ENCODE measurements at regions not wholly inside any gene's neighbourhood (a gene's known extent, or its start where the extent isn't known, plus 50 kb on each side); places are given as distances from the start of the nearest gene placed in this dataset.

DNA sequence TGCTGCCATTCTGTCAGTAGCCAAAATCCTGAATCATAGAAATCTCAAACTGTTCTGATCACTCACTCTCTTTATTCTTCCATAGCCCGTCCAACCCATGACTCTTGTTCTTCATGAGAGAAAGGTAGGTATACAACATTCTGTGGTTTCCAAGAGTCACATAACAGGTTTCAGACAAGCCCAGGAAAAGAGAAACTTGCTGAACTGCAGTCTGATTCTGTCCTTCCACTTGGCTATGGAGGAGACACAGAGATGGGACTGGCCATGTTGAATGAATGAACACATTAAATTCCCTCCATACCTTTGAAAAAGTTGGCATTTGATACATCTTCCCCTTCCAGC lies 880.2 kb upstream of the CELF4 start:
- no peak for DNase-seq (ENCODE audit: low read depth in 3 of 3)

DNA sequence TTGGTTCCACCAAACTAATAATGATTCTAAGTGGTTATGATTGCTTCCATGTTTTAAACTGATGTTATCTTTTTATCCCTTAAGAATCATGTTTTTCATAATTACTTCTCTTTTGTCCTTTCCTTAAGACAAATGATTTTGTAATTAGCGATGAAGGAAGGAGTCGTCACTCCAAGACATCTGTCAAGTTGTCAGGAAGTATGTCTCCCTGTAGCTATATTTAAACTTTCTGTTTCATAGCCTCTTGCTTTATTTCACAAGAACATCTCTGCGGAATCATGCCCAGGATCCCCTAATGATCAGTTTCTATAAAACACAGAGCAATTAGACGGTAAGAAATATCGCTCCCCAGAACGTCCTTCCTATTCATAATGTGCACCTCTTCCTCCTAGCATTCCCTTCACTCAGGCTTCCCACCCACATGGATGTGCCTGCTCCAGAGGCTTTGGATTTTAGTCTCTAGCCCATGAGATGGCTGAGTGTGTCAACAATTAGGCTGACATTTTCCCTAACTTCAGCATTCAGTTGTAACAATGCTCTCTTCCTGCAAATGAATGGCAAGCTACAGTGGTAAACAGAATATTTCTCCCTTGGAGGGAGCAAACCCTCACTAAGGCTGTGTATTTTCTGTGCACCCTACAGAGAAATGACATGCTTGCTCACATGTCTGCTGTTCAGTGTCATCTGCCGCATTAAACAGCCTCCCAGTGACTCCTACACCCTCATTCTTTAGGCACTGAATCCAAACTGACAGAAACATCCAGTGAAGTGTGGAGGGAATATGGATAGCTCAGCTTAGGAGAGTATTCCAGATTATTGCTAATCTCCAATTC lies 879.6 kb upstream of the CELF4 start:
- DNase-seq (ENCODE audit: low read depth in 3 of 3): no peak

DNA sequence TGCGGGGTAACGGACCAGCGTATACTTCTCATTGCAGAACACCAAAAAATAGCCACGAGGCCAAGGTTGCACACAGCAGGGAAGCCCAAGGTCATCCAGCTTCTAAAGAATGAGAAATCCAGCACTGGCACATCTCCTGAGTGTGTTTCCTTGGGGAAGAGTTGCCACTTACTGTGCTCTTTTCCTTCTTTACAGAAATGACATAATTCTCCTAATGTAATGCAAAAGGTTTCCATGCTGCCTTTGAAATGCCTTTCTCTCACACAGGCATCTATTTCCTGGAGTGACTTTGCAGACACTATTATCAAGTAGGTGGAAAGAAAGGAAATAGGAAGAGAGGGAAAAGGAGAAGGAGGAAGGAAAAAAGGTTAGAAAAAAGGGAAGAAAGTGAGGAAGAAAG lies 862.1 kb upstream of the CELF4 start:
- DNase-seq (ENCODE audit: low read depth in 3 of 3): no peak

DNA sequence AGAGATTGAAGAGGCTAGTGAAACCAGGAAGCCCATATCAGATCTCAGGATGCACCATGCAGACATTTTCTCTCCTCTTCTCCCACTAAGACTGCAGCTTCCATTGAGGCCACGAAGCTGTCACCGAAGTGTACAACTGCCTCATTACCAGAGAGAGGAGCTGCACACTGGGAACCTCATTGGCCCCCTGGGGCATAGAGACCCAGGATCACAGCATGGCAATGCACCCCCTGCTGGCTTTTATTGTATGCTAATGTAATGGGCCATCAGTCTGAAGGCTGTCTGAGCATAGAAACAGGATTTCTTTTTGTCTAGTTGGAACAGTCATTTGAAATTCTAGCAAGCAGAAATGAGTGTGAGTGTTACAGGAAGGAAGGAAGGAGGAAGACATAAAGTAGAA lies 861.6 kb upstream of the CELF4 start:
- DNase-seq (ENCODE audit: low read depth in 3 of 3): no peak

DNA sequence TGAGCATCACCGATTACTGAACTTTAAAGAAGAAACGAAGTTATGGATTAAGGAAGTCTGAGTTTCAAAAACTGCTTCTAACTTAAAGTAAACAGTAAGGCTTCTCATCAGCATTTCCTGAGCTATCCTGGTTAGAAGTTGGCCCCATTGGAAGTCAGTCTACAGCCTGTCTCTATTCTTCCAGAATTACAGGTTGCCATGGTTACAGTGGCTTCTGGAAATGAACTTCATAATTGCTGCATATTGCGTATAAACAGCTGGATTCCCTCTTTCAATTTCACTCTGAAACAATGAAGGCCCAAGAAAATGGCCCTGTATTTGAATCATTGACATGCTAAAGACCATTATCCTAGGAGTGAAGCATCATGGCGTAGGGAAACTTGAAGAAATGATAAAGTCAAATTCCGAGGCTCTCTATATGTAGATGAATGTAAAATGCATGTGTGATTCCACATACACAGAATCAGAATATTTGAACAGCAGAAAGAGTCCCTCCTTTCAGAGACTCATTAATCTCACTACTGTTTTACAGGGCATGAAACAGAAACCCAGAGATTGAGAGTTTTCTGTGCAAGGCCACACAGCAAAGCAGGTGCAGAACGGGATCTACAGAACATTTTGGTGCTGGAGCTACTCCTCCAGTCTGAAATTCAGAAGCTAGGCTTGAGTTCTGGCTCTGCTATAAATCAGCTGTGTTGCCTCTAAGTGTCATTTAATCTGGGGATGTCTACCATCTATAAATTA lies 856.4 kb upstream of the CELF4 start:
- DNase-seq (ENCODE audit: low read depth in 3 of 3): no peak

DNA sequence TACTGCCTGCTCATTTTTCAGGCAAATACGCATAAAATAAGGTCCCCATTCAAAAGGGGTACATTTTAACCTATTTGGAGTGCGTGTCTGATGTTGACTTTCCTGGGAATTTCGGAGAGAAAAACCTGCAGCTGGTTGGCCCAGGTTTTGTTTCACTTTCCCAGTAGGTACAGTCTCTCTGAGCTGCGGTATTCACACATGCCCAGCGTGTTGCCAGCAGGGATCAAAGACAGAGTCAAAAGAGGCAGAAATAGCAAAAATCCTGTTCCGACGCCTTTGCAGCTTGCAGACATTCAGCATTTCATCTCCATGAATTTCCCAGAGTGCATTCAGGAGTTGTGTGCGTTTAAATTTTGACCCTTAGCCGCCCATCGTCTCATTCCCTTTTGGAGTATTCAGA lies 855.4 kb upstream of the CELF4 start:
- DNase-seq (ENCODE audit: low read depth in 3 of 3): no peak

DNA sequence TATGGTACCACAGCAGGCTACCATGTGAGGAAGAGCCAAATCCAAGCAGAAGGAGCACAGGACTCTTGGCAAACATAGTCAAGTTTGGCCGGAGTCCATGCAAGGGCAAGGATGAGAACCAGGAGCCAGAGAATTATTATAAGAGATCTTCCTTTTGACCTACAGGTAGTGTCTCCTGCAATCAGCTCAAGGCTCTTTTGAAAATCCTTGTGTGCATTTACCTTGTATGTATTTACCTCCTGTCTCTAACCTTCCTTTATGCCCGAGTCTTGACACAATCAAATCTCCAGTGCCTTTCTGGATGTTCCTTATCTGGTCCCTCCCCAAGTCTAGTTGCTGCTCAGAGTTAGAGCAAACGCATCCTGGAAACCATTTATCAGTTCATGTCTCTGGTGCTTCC lies 855.0 kb upstream of the CELF4 start:
- no peak for DNase-seq (ENCODE audit: low read depth in 3 of 3)

DNA sequence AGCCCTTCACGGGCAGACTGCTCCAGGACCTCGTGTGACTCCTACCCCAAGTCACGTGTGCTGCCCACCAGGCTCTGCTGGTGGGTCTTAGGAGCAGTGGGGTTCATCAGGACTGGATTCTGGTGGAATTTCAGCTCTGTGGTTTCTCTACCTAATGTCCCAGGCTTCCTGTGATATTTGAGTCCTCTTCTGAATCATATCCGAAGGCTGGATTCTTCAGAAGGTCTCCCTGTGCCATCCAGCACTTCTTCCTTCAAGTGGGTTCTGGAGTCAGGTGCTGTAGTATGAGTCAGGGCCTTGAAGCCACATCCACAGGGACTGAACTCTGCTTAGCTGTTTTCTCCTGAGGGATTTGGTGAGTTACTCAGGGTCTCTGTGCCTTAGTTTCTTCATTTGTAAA lies 850.2 kb upstream of the CELF4 start:
- no peak for DNase-seq (ENCODE audit: low read depth in 3 of 3)

DNA sequence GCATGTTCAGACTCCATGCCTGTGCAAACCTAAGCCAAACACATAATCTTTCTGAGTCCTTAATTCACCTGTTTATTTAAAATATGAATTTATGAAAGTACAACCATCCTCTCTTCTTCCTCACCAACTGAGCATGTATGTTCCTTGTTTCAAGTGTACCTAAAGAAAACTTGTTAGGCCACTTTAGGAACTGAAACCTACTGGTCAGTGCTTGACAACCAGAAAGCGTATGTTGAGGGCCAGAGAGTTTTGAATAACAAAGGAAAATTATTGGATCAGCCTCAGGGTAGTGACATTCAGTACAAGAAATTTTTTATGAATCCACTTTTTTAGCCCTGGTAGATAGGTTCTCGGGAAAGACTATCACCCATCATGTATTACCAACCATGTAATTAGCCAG lies 847.6 kb upstream of the CELF4 start:
- no peak for DNase-seq (ENCODE audit: low read depth in 3 of 3)

DNA sequence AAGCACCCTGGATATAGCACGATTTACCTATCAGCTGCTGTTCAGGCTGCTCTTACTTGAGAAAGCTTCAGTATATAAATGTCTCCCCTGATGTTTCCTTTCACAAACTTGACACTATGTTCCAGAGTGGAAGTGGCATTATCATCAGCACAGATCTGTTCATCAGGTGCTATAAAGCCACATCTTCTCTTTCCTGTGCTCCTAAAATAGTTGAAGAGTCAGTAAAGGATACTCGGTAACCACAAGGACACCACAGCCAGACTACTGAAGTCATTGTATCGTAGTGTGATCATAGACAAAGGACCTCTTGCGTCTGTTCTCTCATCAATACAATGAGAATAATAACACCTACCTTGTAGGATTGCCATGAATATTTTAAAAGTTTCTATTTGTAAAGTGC lies 841.0 kb upstream of the CELF4 start:
- DNase-seq (ENCODE audit: low read depth in 3 of 3): no peak

DNA sequence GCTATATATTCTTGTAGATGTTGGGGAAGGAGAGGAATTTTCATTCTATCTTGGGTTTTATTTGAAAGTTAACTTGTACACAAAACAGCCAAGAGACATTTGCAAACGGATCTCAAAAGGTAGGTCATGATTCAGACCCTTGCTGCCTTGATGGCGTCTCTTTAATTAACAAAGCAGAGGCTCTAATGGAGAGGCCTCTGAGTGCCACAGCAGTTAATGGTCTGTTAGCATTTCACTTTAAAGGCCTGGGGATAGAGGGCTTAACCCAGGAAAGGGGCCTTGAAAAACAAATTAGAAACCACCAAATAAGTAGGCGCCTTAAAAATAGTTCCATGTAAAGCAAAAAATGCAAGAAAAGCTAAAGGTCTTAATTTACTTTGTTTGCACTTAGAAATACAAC lies 836.9 kb upstream of the CELF4 start:
- DNase-seq (ENCODE audit: low read depth in 3 of 3): no peak

DNA sequence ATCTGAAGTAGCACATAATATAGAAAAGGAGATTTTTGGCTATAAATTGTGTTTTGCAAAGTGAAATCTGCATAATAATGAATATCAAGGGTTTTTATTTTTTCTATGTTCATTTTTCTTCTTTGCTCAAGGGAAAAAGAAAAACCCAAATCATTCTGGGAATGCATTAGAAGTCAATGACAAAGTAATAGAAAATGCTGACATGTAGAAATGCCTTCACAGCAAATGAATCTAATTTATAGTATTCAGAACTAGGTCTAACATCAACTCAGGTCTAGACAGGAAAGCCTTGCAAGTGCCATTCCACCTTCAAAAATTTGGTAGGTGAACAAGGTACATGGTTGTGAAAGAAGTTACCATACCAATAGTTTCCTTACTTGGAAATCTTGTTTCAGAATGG lies 831.5 kb upstream of the CELF4 start:
- DNase-seq (ENCODE audit: low read depth in 3 of 3): no peak

DNA sequence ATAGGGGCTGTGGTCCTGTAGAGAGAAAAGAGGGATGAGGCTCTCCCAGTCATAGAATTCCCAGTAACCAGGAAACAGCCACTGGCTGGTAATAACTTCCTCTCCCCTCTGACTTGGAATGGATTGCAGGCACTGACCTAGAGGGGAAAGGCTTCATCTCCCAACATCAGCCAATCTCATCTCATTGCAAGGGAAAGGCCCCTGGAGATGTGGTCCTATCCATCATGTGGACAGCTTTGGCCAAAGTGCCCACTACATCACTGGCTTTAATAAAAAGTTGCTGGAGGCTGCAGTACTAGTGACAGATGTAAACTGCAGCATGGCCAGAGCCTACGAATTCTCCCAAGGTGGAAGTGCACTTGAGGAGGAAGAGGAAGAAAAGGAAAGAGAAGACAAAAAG lies 820.5 kb upstream of the CELF4 start:
- no peak for DNase-seq (ENCODE audit: low read depth in 3 of 3)

DNA sequence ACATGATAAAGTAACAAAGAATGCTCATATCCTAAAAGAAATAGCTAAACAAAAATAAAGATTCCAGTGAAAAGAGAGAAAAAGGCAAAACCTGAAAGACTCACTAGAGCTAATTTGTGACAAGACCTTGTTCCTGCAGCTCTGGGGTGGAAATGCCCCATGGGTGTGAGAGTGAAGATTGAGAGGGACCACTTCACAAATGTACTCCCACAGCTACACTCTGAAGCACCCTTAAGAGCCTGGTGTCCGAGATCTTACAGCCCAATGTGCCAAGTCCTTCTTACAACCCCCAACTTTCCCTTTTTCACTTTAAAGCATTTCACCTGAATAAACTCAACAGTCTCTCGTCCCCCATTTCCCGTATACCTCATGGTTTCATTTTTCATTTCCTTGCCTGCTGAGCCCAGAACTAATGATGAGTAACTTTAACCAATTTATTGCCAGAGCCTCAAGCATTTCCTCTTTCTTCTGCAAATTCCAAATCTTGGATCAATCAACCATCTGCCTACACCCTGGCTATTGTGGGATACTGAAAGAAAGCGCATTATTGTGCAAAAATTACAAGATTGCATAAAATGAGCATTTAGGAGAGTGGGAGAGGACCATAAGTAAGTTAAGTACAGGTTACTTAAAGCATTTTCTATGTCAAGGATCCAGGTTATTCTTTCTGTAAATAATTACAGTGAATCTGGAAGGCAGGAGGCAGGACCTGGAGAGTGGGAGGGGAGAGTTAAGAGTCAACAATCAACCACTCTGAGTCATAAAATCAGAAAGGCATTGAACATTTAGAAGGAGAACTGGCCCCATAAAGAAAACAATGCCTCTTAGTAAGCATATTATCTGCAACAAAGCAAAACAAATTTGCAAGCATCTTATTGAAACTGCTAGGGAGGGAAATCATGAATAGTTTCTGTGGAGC lies 804.4 kb upstream of the CELF4 start:
- DNase-seq (ENCODE audit: low read depth in 3 of 3): no peak

DNA sequence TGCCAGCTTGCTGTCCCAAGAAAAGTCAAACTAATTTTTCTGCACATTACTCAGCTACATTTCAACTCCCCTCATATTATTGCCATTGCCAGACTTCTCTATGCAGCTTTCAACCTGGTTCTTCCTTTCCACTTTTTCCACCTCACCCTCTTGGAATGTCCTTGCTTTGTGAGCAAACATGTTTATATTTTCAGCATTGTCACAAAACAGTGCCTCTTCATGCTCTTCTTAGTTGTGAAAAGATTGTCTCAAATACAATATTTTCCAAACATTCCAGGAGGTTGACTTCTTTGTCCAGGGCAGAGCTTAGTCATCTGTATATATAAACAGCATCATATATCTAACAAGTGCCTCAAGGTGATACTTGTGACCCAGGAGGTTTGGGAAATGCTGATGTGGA lies 803.3 kb upstream of the CELF4 start:
- DNase-seq (ENCODE audit: low read depth in 3 of 3): no peak

DNA sequence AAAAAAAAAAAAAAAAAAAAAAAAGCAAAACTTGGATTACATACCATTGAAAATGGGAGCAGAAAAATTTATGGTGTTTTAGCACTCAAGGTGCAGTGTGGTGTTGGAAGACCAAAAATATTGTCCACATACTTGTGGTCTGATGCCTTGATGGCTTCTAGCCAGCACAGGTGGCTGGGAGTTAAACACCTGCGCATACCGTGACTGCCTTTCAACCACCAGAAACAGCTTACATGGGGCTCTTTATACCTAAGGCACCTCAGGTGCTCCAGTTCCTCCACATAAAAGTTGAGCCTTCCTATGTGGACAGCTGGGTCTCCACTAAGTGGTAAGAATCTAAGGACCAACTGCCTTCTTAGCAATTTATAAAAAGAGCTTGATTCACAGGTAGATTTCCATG lies 802.6 kb upstream of the CELF4 start:
- no peak for DNase-seq (ENCODE audit: low read depth in 3 of 3)

DNA sequence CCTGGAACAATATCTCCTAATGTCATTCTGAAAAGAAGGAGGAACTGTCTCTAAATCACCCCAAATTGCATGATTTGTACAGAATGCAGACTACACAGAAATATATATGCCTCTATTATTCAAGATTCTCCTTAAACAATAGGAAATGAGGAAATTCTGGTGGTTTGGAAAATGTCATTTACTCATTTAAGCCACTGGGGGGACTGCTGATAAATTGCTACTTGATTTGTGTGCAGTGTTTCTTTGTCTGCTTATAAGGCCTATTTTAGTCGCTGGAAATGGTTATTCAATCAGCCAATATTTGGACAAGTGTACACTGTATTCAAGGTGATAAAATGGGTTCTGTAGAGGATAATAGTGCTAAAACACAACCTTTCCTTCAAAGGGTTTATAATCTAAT lies 801.9 kb upstream of the CELF4 start:
- no peak for DNase-seq (ENCODE audit: low read depth in 3 of 3)

DNA sequence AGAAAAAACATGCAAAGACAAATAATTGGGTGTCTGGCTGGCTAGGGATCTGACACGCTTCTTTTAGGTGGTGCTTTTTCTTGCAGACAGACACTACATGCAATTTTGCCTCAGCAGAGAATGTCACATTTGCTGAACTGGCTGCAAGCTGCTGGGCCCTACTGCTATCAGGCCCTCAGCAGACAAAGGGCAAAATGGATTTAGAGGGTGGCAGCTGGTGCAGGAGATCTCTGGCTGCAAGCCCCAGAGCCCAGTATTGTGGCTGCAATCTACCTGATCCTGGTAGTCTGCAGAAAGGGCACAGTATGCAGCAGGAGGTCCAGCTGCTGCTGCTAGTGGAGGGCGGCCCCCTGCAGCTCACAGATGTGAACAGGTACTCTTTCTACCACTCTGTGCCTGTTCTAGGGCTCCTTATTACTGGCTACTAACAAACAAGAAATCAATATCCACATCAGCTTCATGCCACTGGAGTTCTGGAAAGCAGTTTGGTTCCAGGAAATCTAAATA lies 796.7 kb upstream of the CELF4 start:
- DNase-seq (ENCODE audit: low read depth in 3 of 3): no peak

DNA sequence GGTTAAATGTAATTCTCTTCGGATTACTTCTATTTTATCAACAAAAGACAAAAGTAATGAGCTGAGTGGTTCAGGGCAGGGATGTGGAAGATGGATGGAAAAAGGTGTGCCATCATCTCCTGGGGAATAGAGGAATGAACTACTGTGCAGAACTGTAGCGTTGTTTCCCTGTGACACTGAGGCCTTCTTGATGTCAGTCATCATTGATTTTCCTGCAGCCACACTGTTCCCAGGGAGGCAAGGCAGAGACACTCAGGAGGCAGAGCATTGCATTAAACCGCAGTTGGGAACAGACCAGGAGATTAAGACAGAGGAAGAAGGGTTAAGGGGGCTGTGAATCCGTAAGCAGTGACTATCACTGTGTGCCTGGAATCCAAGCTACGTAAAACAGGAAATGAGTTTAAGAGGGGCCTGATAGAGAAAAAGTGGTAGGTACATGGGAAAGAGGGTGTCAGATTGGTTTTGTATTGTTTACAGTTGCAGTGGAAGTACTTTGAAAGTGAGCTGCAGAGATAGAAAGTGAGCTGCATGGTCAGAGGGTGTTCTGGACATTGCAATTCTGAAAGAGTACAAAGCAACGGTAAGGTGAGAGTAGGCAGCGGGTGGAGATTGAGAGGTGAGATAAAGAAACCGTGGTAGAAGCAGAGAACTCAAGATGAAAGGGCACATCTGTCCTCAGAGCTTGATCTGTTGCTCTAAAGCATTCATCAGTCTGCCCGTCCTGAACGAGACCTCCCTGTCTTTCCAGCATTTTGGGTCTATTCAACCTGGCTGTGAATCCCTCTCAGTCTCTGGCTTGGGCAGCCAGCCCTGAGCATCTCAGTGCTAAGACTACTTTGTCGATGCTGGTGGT lies 793.4 kb upstream of the CELF4 start:
- DNase-seq (ENCODE audit: low read depth in 3 of 3): no peak

DNA sequence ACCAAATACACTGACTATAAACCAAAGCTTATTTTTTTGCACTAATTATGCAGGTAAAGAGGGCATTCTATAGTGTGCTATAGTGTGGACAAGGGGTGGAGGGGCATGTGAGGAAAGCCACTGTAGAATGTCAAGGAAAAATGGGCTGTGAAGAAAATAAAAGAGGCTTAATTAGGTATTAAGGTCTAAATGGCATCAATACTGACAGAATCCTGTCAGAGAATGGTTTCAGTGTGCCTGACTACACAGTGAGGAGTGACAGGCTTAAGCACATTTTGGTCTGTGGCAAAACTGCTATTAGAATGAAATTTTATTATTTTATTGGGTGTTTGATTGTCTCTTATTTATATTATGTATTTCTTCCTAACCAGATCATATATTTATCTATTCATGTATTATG lies 787.6 kb upstream of the CELF4 start:
- no peak for DNase-seq (ENCODE audit: low read depth in 3 of 3)

DNA sequence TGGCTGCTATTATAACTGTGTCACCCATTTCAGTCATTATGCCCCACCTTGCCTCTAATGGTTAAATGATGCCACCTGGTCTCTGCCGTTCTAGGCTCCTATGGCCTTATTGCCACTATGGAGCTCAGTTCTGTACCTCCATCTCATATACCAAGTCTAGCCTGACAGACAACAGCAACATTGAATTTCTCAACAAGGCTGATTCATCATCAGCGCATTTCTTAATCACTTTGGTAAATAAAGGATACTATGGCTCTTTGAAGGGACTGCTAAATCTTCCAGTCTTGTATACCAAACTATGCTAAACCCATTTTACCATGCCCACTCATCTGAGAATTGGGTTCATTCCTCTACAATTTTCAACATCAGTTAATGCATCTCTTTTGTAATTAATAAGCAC lies 784.5 kb upstream of the CELF4 start:
- no peak for DNase-seq (ENCODE audit: low read depth in 3 of 3)

Measured in stimulated activated CD4-positive, alpha-beta T cell treated with anti-CD3 and anti-CD28 coated beads, TNF-alpha, amount 100 ng/mL, for 48 hours (primary cell).